Astrocyte (in vitro differentiated cells and primary cell): ENCODE measurements at regions not wholly inside any gene's neighbourhood (a gene's known extent, or its start where the extent isn't known, plus 50 kb on each side); places are given as distances from the start of the nearest gene placed in this dataset.

ENCODE experiments used
- DNase-seq: peaks from one replicate; pipeline ENCODE4 v3.0.0-alpha.2; 2010; ENCODE audit warnings: low read depth
- FAIRE-seq: peaks from 2 replicates; lab custom pipeline; 2011; peaks lifted over from hg19 to GRCh38; lab: Jason Lieb, UNC
- H2AFZ ChIP-seq: 2 replicates; pipeline ENCODE4 v1.6.0; 2012; ENCODE audit warnings: low read depth, low read length, inconsistent platforms
- H3K27ac ChIP-seq: 2 replicates; pipeline ENCODE4 v1.5.1; 2011; ENCODE audit warnings: low read depth, low read length, inconsistent platforms
- H3K27me3 ChIP-seq: 2 replicates; pipeline ENCODE4 v1.6.0; 2011; ENCODE audit warnings: low read length, inconsistent platforms; ENCODE audit not compliant: insufficient read depth
- H3K36me3 ChIP-seq: 2 replicates; pipeline ENCODE4 v1.5.1; 2011; ENCODE audit warnings: low read length, inconsistent platforms; ENCODE audit not compliant: insufficient read depth
- H3K4me1 ChIP-seq: 2 replicates; pipeline ENCODE4 v1.5.1; 2011; ENCODE audit warnings: low read length, inconsistent platforms; ENCODE audit not compliant: insufficient read depth
- H3K4me2 ChIP-seq: 2 replicates; pipeline ENCODE4 v1.6.0; 2012; ENCODE audit warnings: low read length, inconsistent platforms
- H3K4me3 ChIP-seq: 2 replicates; pipeline ENCODE4 v1.5.1; 2011; ENCODE audit warnings: low read depth, mild to moderate bottlenecking, low read length, inconsistent platforms; ENCODE audit not compliant: insufficient read depth
- H3K79me2 ChIP-seq: 2 replicates; pipeline ENCODE4 v1.6.0; 2012; ENCODE audit warnings: mild to moderate bottlenecking, low read length, inconsistent platforms; ENCODE audit not compliant: insufficient read depth
- H3K9ac ChIP-seq: 2 replicates; pipeline ENCODE4 v1.6.0; 2012; ENCODE audit warnings: mild to moderate bottlenecking, low read length, inconsistent platforms
- H3K9me3 ChIP-seq: 2 replicates; pipeline ENCODE4 v1.5.1; 2012; ENCODE audit warnings: low read depth, mild to moderate bottlenecking, low read length, inconsistent platforms; ENCODE audit not compliant: insufficient read depth
- H4K20me1 ChIP-seq: 2 replicates; pipeline ENCODE4 v1.6.0; 2012; ENCODE audit warnings: low read length, inconsistent platforms; ENCODE audit not compliant: insufficient read depth
- H3K27ac Mint-ChIP-seq: one replicate; pipeline ENCODE4 v1.8.0; 2021; ENCODE audit warnings: mild to moderate bottlenecking, mixed read lengths; ENCODE audit not compliant: unreplicated experiment
- H3K27me3 Mint-ChIP-seq: one replicate; pipeline ENCODE4 v1.8.0; 2021; ENCODE audit warnings: low read depth, mixed read lengths; ENCODE audit not compliant: unreplicated experiment
- H3K36me3 Mint-ChIP-seq: one replicate; pipeline ENCODE4 v1.8.0; 2021; ENCODE audit warnings: low read depth, mixed read lengths; ENCODE audit not compliant: unreplicated experiment
- H3K4me1 Mint-ChIP-seq: one replicate; pipeline ENCODE4 v1.8.0; 2021; ENCODE audit warnings: low read depth, mixed read lengths; ENCODE audit not compliant: unreplicated experiment
- H3K4me3 Mint-ChIP-seq: one replicate; pipeline ENCODE4 v1.8.0; 2021; ENCODE audit warnings: mild to moderate bottlenecking, moderate library complexity, mixed read lengths; ENCODE audit not compliant: unreplicated experiment
- H3K9me3 Mint-ChIP-seq: one replicate; pipeline ENCODE4 v1.8.0; 2021; ENCODE audit warnings: mild to moderate bottlenecking, mixed read lengths; ENCODE audit not compliant: unreplicated experiment
- CTCF ChIP-seq: IDR thresholded peaks from 2 replicates; pipeline ENCODE4 v1.5.1; 2011; ENCODE audit warnings: low read depth, mild to moderate bottlenecking, inconsistent platforms, low read length, moderate library complexity; ENCODE audit not compliant: insufficient read depth
- EZH2 ChIP-seq: IDR thresholded peaks from 2 replicates; pipeline ENCODE4 v1.6.1; 2012; ENCODE audit warnings: mild to moderate bottlenecking, low read length, inconsistent platforms; ENCODE audit not compliant: insufficient read depth

- no peak overlapping the region for H3K27ac ChIP-seq
- DNase-seq (no peak), FAIRE-seq (no peak)
- no peaks in the 10 kb centered on the region for H3K79me2 ChIP-seq
- H4K20me1 ChIP-seq = no peaks in the 10 kb centered on the region
- Mint-ChIP-seq H3K27me3 (no peaks in the 10 kb centered on the region), H3K27ac (no peak overlapping the region), H3K9me3 (peaks cover 3% of the 10 kb centered on the region), H3K4me1 (no peaks in the 10 kb centered on the region), H3K36me3 (no peaks in the 10 kb centered on the region), H3K4me3 (no peak overlapping the region)
- no peaks in the 10 kb centered on the region for H3K27me3 ChIP-seq
- no peak overlapping the region for H3K9ac ChIP-seq
- no peaks in the 10 kb centered on the region for H3K36me3 ChIP-seq
- H3K4me1 ChIP-seq = no peaks in the 10 kb centered on the region
- no peak overlapping the region for H3K4me2 ChIP-seq
- TF ChIP-seq CTCF (no peak), EZH2 (no peak)
- no peak overlapping the region for H2AFZ ChIP-seq
- no peaks in the 10 kb centered on the region for H3K9me3 ChIP-seq
- no peak overlapping the region for H3K4me3 ChIP-seq
Measured at GRCh38 chr12:127254420-127254955, 1012.5 kb upstream of the TMEM132C start.

- Mint-ChIP-seq H3K4me1 (no peaks in the 10 kb centered on the region), H3K4me3 (no peak overlapping the region), H3K27ac (no peak overlapping the region), H3K27me3 (no peaks in the 10 kb centered on the region), H3K36me3 (no peaks in the 10 kb centered on the region), H3K9me3 (peaks cover 3% of the 10 kb centered on the region)
- Histone ChIP-seq H3K79me2 (no peaks in the 10 kb centered on the region), H3K27me3 (no peaks in the 10 kb centered on the region), H3K4me3 (no peak overlapping the region), H3K9ac (no peak overlapping the region), H4K20me1 (no peaks in the 10 kb centered on the region), H3K36me3 (no peaks in the 10 kb centered on the region), H3K4me1 (no peaks in the 10 kb centered on the region), H3K9me3 (no peaks in the 10 kb centered on the region), H3K4me2 (no peak overlapping the region), H3K27ac (peak overlapping the region; percentile 60), H2AFZ (no peak overlapping the region)
- DNase-seq (peak; percentile 71), FAIRE-seq (peak; percentile 45)
- TF ChIP-seq EZH2 (no peak), CTCF (no peak)
Measured at GRCh38 chr12:127257366-127257935, 1009.5 kb upstream of the TMEM132C start.

DNA sequence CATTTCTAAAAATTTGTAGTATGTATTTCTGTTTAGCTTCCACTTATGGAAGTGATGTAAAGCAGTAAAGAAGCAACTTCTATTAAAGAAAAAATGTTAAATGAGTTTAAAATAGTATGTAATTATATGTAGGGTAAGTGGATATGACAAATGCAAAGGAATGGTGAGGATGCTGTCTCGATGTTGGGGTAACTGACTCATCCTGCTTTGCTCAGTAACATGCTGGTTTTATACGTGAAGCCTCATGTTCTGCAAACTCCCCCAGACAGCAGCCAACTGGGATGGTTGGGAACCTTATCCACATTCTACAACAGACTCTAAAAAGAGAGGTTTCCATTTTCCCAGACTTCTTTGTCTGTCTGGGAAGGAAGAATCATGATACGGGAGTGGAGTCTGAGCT, 1006.4 kb upstream of the TMEM132C start:
- no peak overlapping the region for H3K4me3 Mint-ChIP-seq
- no peaks in the 10 kb centered on the region for H3K27me3 ChIP-seq
- TF ChIP-seq CTCF = no peak
- peak overlapping the region; percentile 67 for H3K27ac ChIP-seq
- peak; percentile 13 for FAIRE-seq
- H3K4me3 ChIP-seq = no peak overlapping the region
- peaks cover 9% of the 10 kb centered on the region for H3K9me3 Mint-ChIP-seq
- peak overlapping the region; percentile 28 for H3K4me2 ChIP-seq
- no peaks in the 10 kb centered on the region for H3K79me2 ChIP-seq
- no peaks in the 10 kb centered on the region for H3K4me1 Mint-ChIP-seq
- H3K9ac ChIP-seq = peak overlapping the region; percentile 39
- H3K4me1 ChIP-seq = no peaks in the 10 kb centered on the region
- DNase-seq = peak; percentile 71
- H3K27ac Mint-ChIP-seq = no peak overlapping the region
- no peaks in the 10 kb centered on the region for H4K20me1 ChIP-seq
- no peak overlapping the region for H2AFZ ChIP-seq
- H3K9me3 ChIP-seq = no peaks in the 10 kb centered on the region
- no peaks in the 10 kb centered on the region for H3K36me3 Mint-ChIP-seq
- no peaks in the 10 kb centered on the region for H3K27me3 Mint-ChIP-seq
- H3K36me3 ChIP-seq = no peaks in the 10 kb centered on the region
